ENCODE measurements at regions not wholly inside any gene's neighbourhood (a gene's known extent, or its start where the extent isn't known, plus 50 kb on each side); places are given as distances from the start of the nearest gene placed in this dataset.

- DNase-seq (ENCODE audit: low spot score), result no peak
Measured at GRCh38 chr16:65308506-65308905, 186.6 kb upstream of the CDH11 start.

GRCh38 chr16:65307286-65307685 is 185.4 kb upstream of the CDH11 start:
- DNase-seq (ENCODE audit: low spot score), result no peak

GRCh38 chr16:65306722-65307121 is 184.9 kb upstream of the CDH11 start:
- DNase-seq (ENCODE audit: low spot score), result no peak

GRCh38 chr16:65306300-65306699 is 184.4 kb upstream of the CDH11 start:
- no peak for DNase-seq (ENCODE audit: low spot score)

GRCh38 chr16:65305266-65305959 is 183.6 kb upstream of the CDH11 start:
- no peak for DNase-seq (ENCODE audit: low spot score)

GRCh38 chr16:65301029-65301428 is 179.2 kb upstream of the CDH11 start:
- DNase-seq (ENCODE audit: low spot score), result no peak

- DNase-seq (ENCODE audit: low spot score), result no peak
Measured at GRCh38 chr16:65297453-65297852, 175.6 kb upstream of the CDH11 start.

GRCh38 chr16:65295527-65295926 is 173.7 kb upstream of the CDH11 start:
- DNase-seq (ENCODE audit: low spot score), result no peak

GRCh38 chr16:65294708-65295107 is 172.8 kb upstream of the CDH11 start:
- no peak for DNase-seq (ENCODE audit: low spot score)

GRCh38 chr16:65294165-65294564 is 172.3 kb upstream of the CDH11 start:
- DNase-seq (ENCODE audit: low spot score), result no peak

- DNase-seq (ENCODE audit: low spot score), result no peak
Measured at GRCh38 chr16:65289022-65289421, 167.2 kb upstream of the CDH11 start.

- no peak for DNase-seq (ENCODE audit: low spot score)
Measured at GRCh38 chr16:65287307-65287706, 165.4 kb upstream of the CDH11 start.

- no peak for DNase-seq (ENCODE audit: low spot score)
Measured at GRCh38 chr16:65285128-65286048, 163.5 kb upstream of the CDH11 start.

- DNase-seq (ENCODE audit: low spot score), result no peak
Measured at GRCh38 chr16:65284626-65285025, 162.8 kb upstream of the CDH11 start.

- no peak for DNase-seq (ENCODE audit: low spot score)
Measured at GRCh38 chr16:65283181-65283651, 161.4 kb upstream of the CDH11 start.

- no peak for DNase-seq (ENCODE audit: low spot score)
Measured at GRCh38 chr16:65281586-65281985, 159.7 kb upstream of the CDH11 start.

- no peak for DNase-seq (ENCODE audit: low spot score)
Measured at GRCh38 chr16:65280845-65281512, 159.1 kb upstream of the CDH11 start.

- DNase-seq (ENCODE audit: low spot score), result no peak
Measured at GRCh38 chr16:65279576-65279975, 157.7 kb upstream of the CDH11 start.

GRCh38 chr16:65278874-65279273 is 157.0 kb upstream of the CDH11 start:
- no peak for DNase-seq (ENCODE audit: low spot score)

GRCh38 chr16:65274566-65274965 is 152.7 kb upstream of the CDH11 start:
- DNase-seq (ENCODE audit: low spot score), result no peak

GRCh38 chr16:65272699-65273414 is 151.0 kb upstream of the CDH11 start:
- DNase-seq (ENCODE audit: low spot score), result no peak

GRCh38 chr16:65271996-65272395 is 150.1 kb upstream of the CDH11 start:
- DNase-seq (ENCODE audit: low spot score), result no peak
